Prostate gland (tissue), 2 donors: ENCODE measurements at regions not wholly inside any gene's neighbourhood (a gene's known extent, or its start where the extent isn't known, plus 50 kb on each side); places are given as distances from the start of the nearest gene placed in this dataset.

Experiments used
- POLR2AphosphoS5 ChIP-seq: sonication (generic); formaldehyde crosslinking; IDR thresholded peaks from one replicate; pipeline ENCODE4 v1.6.1; 2017; ENCODE audit warnings: antibody characterized with exemption
- TF ChIP-seq, protein P1 (sequence below), 4 experiments: fragments of 200-600 bp in 2 of 4; fragments of 450-650 bp in 2 of 4; sonication (generic) in 2 of 4; IDR thresholded peaks; 1 replicate in 3 of 4; 2 replicates in 1 of 4; pipeline ENCODE4 v1.5.1; 2016 to 2019; ENCODE audit warnings: antibody characterized with exemption in 4 of 4, mild to moderate bottlenecking in 2 of 4, moderate library complexity in 2 of 4

- TF ChIP-seq, protein P1, sequence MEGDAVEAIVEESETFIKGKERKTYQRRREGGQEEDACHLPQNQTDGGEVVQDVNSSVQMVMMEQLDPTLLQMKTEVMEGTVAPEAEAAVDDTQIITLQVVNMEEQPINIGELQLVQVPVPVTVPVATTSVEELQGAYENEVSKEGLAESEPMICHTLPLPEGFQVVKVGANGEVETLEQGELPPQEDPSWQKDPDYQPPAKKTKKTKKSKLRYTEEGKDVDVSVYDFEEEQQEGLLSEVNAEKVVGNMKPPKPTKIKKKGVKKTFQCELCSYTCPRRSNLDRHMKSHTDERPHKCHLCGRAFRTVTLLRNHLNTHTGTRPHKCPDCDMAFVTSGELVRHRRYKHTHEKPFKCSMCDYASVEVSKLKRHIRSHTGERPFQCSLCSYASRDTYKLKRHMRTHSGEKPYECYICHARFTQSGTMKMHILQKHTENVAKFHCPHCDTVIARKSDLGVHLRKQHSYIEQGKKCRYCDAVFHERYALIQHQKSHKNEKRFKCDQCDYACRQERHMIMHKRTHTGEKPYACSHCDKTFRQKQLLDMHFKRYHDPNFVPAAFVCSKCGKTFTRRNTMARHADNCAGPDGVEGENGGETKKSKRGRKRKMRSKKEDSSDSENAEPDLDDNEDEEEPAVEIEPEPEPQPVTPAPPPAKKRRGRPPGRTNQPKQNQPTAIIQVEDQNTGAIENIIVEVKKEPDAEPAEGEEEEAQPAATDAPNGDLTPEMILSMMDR (IDR thresholded peaks at IDR 0.05): no peak
- no peak for TF ChIP-seq POLR2AphosphoS5
Observed at GRCh38 chr4:84019626-84020025, 479.5 kb downstream of the NKX6-1 start.
